Epithelial cell of proximal tubule (primary cell): ENCODE measurements at regions not wholly inside any gene's neighbourhood (a gene's known extent, or its start where the extent isn't known, plus 50 kb on each side); places are given as distances from the start of the nearest gene placed in this dataset.

Experiments
- DNase-seq: peaks from one replicate; pipeline ENCODE4 v3.0.0-alpha.2; 2011; ENCODE audit warnings: low read depth
- H3K4me3 ChIP-seq: 2 replicates; pipeline ENCODE4 v1.5.1; 2011; ENCODE audit warnings: low read depth, mild to moderate bottlenecking, low read length
- TF ChIP-seq, protein P1 (sequence below): conservative IDR thresholded peaks from 2 replicates; pipeline ENCODE4 v1.5.1; 2012; ENCODE audit warnings: low read depth, mild to moderate bottlenecking, low read length

- no peak overlapping the region for H3K4me3 ChIP-seq
- TF ChIP-seq, protein P1, sequence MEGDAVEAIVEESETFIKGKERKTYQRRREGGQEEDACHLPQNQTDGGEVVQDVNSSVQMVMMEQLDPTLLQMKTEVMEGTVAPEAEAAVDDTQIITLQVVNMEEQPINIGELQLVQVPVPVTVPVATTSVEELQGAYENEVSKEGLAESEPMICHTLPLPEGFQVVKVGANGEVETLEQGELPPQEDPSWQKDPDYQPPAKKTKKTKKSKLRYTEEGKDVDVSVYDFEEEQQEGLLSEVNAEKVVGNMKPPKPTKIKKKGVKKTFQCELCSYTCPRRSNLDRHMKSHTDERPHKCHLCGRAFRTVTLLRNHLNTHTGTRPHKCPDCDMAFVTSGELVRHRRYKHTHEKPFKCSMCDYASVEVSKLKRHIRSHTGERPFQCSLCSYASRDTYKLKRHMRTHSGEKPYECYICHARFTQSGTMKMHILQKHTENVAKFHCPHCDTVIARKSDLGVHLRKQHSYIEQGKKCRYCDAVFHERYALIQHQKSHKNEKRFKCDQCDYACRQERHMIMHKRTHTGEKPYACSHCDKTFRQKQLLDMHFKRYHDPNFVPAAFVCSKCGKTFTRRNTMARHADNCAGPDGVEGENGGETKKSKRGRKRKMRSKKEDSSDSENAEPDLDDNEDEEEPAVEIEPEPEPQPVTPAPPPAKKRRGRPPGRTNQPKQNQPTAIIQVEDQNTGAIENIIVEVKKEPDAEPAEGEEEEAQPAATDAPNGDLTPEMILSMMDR: no peak
- no peak for DNase-seq
Measured at GRCh38 chr7:137091396-137091795, 222.9 kb downstream of the CHRM2 start.

GRCh38 chr7:137086896-137087295, 218.4 kb downstream of the CHRM2 start:
- DNase-seq: no peak
- H3K4me3 ChIP-seq: no peak overlapping the region
- TF ChIP-seq, protein P1: no peak

GRCh38 chr7:137084607-137085380, 216.3 kb downstream of the CHRM2 start:
- no peak overlapping the region for H3K4me3 ChIP-seq
- TF ChIP-seq, protein P1: no peak
- no peak for DNase-seq

DNA sequence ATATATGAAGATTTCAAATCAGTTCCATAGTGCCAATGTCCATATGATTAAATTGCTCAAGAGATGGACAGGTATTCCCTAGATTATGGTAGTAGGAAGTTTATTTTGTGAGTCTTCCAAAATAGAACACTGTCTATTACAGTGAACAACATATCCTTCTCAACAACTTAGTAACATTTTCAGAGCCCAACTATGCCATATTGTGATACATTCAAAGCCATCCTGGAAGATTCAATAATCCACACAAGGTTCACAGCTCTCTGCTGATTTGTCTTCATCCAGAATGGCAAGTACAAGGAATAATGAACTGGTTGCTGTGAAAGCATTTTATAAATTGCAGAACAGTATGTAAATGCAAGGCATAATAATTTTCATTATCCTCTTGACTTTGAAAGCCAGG, 213.9 kb downstream of the CHRM2 start:
- no peak for DNase-seq
- TF ChIP-seq, protein P1: no peak
- H3K4me3 ChIP-seq: no peak overlapping the region

- TF ChIP-seq, protein P1: no peak
- no peak overlapping the region for H3K4me3 ChIP-seq
- peak; percentile 2 for DNase-seq
Measured at GRCh38 chr7:137081321-137082093, 213.1 kb downstream of the CHRM2 start.

DNA sequence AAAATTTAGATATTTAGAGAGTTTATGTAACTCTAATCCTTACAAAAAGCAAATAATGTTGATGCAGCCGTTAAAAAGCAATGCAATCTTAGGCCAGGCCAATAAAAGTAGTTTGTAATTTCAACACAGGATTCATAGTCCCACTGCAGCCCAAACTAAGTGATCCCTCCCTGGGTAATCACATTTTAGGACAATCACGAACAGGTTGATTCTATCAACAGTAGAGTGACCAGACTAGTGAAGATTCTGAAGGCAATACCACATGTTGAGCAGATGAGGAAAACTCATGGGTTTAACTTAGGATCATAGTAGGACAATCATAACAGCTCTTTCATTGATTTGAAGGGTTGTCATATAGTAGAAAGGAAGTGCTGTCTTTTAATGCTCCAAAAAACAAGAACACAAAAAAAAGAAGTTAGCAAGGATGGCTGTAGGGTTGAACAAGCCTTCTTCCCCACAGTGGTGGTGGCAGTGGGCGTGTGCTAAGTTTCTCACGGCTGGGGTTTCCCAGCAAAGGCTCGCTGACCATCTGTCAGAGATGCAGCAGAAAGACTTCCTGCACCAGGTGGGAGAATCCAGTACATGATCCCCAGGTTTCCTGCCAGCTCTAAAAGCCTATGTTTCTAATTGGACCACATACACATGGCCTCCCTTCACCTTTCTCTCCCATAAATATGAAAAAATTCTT, 212.2 kb downstream of the CHRM2 start:
- TF ChIP-seq, protein P1: no peak
- no peak for DNase-seq
- H3K4me3 ChIP-seq: no peak overlapping the region
